Astrocyte (in vitro differentiated cells and primary cell): ENCODE measurements at regions not wholly inside any gene's neighbourhood (a gene's known extent, or its start where the extent isn't known, plus 50 kb on each side); places are given as distances from the start of the nearest gene placed in this dataset.

Experiments
- DNase-seq: peaks from one replicate; pipeline ENCODE4 v3.0.0-alpha.2; 2010; ENCODE audit warnings: low read depth
- FAIRE-seq: peaks from 2 replicates; lab custom pipeline; 2011; peaks lifted over from hg19 to GRCh38; lab: Jason Lieb, UNC
- H2AFZ ChIP-seq: 2 replicates; pipeline ENCODE4 v1.6.0; 2012; ENCODE audit warnings: low read depth, low read length, inconsistent platforms
- H3K27ac ChIP-seq: 2 replicates; pipeline ENCODE4 v1.5.1; 2011; ENCODE audit warnings: low read depth, low read length, inconsistent platforms
- H3K27me3 ChIP-seq: 2 replicates; pipeline ENCODE4 v1.6.0; 2011; ENCODE audit warnings: low read length, inconsistent platforms; ENCODE audit not compliant: insufficient read depth
- H3K36me3 ChIP-seq: 2 replicates; pipeline ENCODE4 v1.5.1; 2011; ENCODE audit warnings: low read length, inconsistent platforms; ENCODE audit not compliant: insufficient read depth
- H3K4me1 ChIP-seq: 2 replicates; pipeline ENCODE4 v1.5.1; 2011; ENCODE audit warnings: low read length, inconsistent platforms; ENCODE audit not compliant: insufficient read depth
- H3K4me2 ChIP-seq: 2 replicates; pipeline ENCODE4 v1.6.0; 2012; ENCODE audit warnings: low read length, inconsistent platforms
- H3K4me3 ChIP-seq: 2 replicates; pipeline ENCODE4 v1.5.1; 2011; ENCODE audit warnings: low read depth, mild to moderate bottlenecking, low read length, inconsistent platforms; ENCODE audit not compliant: insufficient read depth
- H3K79me2 ChIP-seq: 2 replicates; pipeline ENCODE4 v1.6.0; 2012; ENCODE audit warnings: mild to moderate bottlenecking, low read length, inconsistent platforms; ENCODE audit not compliant: insufficient read depth
- H3K9ac ChIP-seq: 2 replicates; pipeline ENCODE4 v1.6.0; 2012; ENCODE audit warnings: mild to moderate bottlenecking, low read length, inconsistent platforms
- H3K9me3 ChIP-seq: 2 replicates; pipeline ENCODE4 v1.5.1; 2012; ENCODE audit warnings: low read depth, mild to moderate bottlenecking, low read length, inconsistent platforms; ENCODE audit not compliant: insufficient read depth
- H4K20me1 ChIP-seq: 2 replicates; pipeline ENCODE4 v1.6.0; 2012; ENCODE audit warnings: low read length, inconsistent platforms; ENCODE audit not compliant: insufficient read depth
- H3K27ac Mint-ChIP-seq: one replicate; pipeline ENCODE4 v1.8.0; 2021; ENCODE audit warnings: mild to moderate bottlenecking, mixed read lengths; ENCODE audit not compliant: unreplicated experiment
- H3K27me3 Mint-ChIP-seq: one replicate; pipeline ENCODE4 v1.8.0; 2021; ENCODE audit warnings: low read depth, mixed read lengths; ENCODE audit not compliant: unreplicated experiment
- H3K36me3 Mint-ChIP-seq: one replicate; pipeline ENCODE4 v1.8.0; 2021; ENCODE audit warnings: low read depth, mixed read lengths; ENCODE audit not compliant: unreplicated experiment
- H3K4me1 Mint-ChIP-seq: one replicate; pipeline ENCODE4 v1.8.0; 2021; ENCODE audit warnings: low read depth, mixed read lengths; ENCODE audit not compliant: unreplicated experiment
- H3K4me3 Mint-ChIP-seq: one replicate; pipeline ENCODE4 v1.8.0; 2021; ENCODE audit warnings: mild to moderate bottlenecking, moderate library complexity, mixed read lengths; ENCODE audit not compliant: unreplicated experiment
- H3K9me3 Mint-ChIP-seq: one replicate; pipeline ENCODE4 v1.8.0; 2021; ENCODE audit warnings: mild to moderate bottlenecking, mixed read lengths; ENCODE audit not compliant: unreplicated experiment
- CTCF ChIP-seq: IDR thresholded peaks from 2 replicates; pipeline ENCODE4 v1.5.1; 2011; ENCODE audit warnings: low read depth, mild to moderate bottlenecking, inconsistent platforms, low read length, moderate library complexity; ENCODE audit not compliant: insufficient read depth
- EZH2 ChIP-seq: IDR thresholded peaks from 2 replicates; pipeline ENCODE4 v1.6.1; 2012; ENCODE audit warnings: mild to moderate bottlenecking, low read length, inconsistent platforms; ENCODE audit not compliant: insufficient read depth

GRCh38 chr3:75983609-75984290, 198.4 kb upstream of the ZNF717 start:
- H3K4me3 ChIP-seq = no peak overlapping the region
- no peak for TF ChIP-seq CTCF
- no peak for TF ChIP-seq EZH2
- Mint-ChIP-seq H3K4me3 (no peak overlapping the region), H3K27ac (peak overlapping the region; percentile 87), H3K9me3 (no peaks in the 10 kb centered on the region), H3K4me1 (peaks cover 18% of the 10 kb centered on the region), H3K27me3 (no peaks in the 10 kb centered on the region), H3K36me3 (no peaks in the 10 kb centered on the region)
- no peaks in the 10 kb centered on the region for H4K20me1 ChIP-seq
- H3K79me2 ChIP-seq = no peaks in the 10 kb centered on the region
- H3K9ac ChIP-seq = no peak overlapping the region
- FAIRE-seq = no peak
- no peak overlapping the region for H3K27ac ChIP-seq
- H3K9me3 ChIP-seq = no peaks in the 10 kb centered on the region
- H3K27me3 ChIP-seq = no peaks in the 10 kb centered on the region
- no peak overlapping the region for H3K4me2 ChIP-seq
- no peaks in the 10 kb centered on the region for H3K36me3 ChIP-seq
- H3K4me1 ChIP-seq = no peaks in the 10 kb centered on the region
- no peak overlapping the region for H2AFZ ChIP-seq
- no peak for DNase-seq

GRCh38 chr3:75985432-75985831, 200.1 kb upstream of the ZNF717 start:
- H3K4me3 Mint-ChIP-seq = no peak overlapping the region
- Histone ChIP-seq H3K27ac (no peak overlapping the region), H3K9me3 (no peaks in the 10 kb centered on the region), H2AFZ (no peak overlapping the region), H3K79me2 (no peaks in the 10 kb centered on the region), H3K4me1 (no peaks in the 10 kb centered on the region), H3K9ac (no peak overlapping the region), H3K36me3 (no peaks in the 10 kb centered on the region), H3K4me2 (no peak overlapping the region), H3K4me3 (no peak overlapping the region), H3K27me3 (no peaks in the 10 kb centered on the region), H4K20me1 (no peaks in the 10 kb centered on the region)
- H3K9me3 Mint-ChIP-seq = no peaks in the 10 kb centered on the region
- DNase-seq = no peak
- peaks cover 14% of the 10 kb centered on the region for H3K4me1 Mint-ChIP-seq
- no peak for TF ChIP-seq EZH2
- no peaks in the 10 kb centered on the region for H3K27me3 Mint-ChIP-seq
- H3K36me3 Mint-ChIP-seq = no peaks in the 10 kb centered on the region
- FAIRE-seq = no peak
- no peak overlapping the region for H3K27ac Mint-ChIP-seq

- H3K9me3 Mint-ChIP-seq = peaks cover 2% of the 10 kb centered on the region
These were observed 224.9 kb upstream of the ZNF717 start for GRCh38 chr3:76010252-76010651.

More at GRCh38 chr3:76010252-76010651, 224.9 kb upstream of the ZNF717 start:
- Mint-ChIP-seq H3K27ac (no peak overlapping the region), H3K4me3 (no peak overlapping the region), H3K4me1 (no peaks in the 10 kb centered on the region), H3K36me3 (no peaks in the 10 kb centered on the region), H3K27me3 (no peaks in the 10 kb centered on the region)
- Histone ChIP-seq H2AFZ (no peak overlapping the region), H3K9me3 (no peaks in the 10 kb centered on the region), H3K79me2 (no peaks in the 10 kb centered on the region), H3K27me3 (no peaks in the 10 kb centered on the region), H3K36me3 (no peaks in the 10 kb centered on the region), H3K4me3 (no peak overlapping the region), H3K4me2 (no peak overlapping the region), H4K20me1 (no peaks in the 10 kb centered on the region), H3K27ac (no peak overlapping the region), H3K9ac (no peak overlapping the region), H3K4me1 (no peaks in the 10 kb centered on the region)
- TF ChIP-seq EZH2 (no peak), CTCF (no peak)
- FAIRE-seq = no peak
- no peak for DNase-seq
